Gastrocnemius medialis (tissue), 4 donors: ENCODE measurements at regions not wholly inside any gene's neighbourhood (a gene's known extent, or its start where the extent isn't known, plus 50 kb on each side); places are given as distances from the start of the nearest gene placed in this dataset.

ENCODE experiments used
- CTCF ChIP-seq, 5 experiments: fragments of 450-650 bp in 3 of 5; fragments of 200-600 bp in 2 of 5; sonication (generic) in 2 of 5; IDR thresholded peaks in 4 of 5; conservative IDR thresholded peaks in 1 of 5; 1 replicate in 4 of 5; 2 replicates in 1 of 5; pipeline ENCODE4 v1.5.1; 2016 to 2019; ENCODE audit warnings: antibody characterized with exemption in 5 of 5, mild to moderate bottlenecking in 3 of 5, moderate library complexity in 3 of 5
- POLR2A ChIP-seq, 2 donors: fragments of 450-650 bp; IDR thresholded peaks; one replicate each; pipeline ENCODE4 v1.6.1; 2017; ENCODE audit warnings: antibody characterized with exemption in 2 of 2, mild to moderate bottlenecking in 2 of 2, moderate library complexity in 2 of 2

- no peak for TF ChIP-seq CTCF (IDR thresholded peaks at IDR 0.05 in 4 of 5, conservative IDR thresholded peaks at IDR 0.05 in 1 of 5)
- no peak for TF ChIP-seq POLR2A (IDR thresholded peaks at IDR 0.05)
These were observed 101.8 kb upstream of the VEGFC start for GRCh38 chr4:176894498-176894897.
